NCI-H774 (cell line): ENCODE measurements at regions not wholly inside any gene's neighbourhood (a gene's known extent, or its start where the extent isn't known, plus 50 kb on each side); places are given as distances from the start of the nearest gene placed in this dataset.
"Not testable (repeated sequence)": the region's sequence is repeated elsewhere in the genome, so short reads cannot be mapped to it uniquely, and the experiment has no call there.

Experiments used
- DNase-seq: peaks from one replicate; lab custom pipeline; 2025; lab: John Stamatoyannopoulos, UW

GRCh38 chr1:106412321-106412720 lies 644.2 kb upstream of the PRMT6 start:
- not testable (repeated sequence) for DNase-seq

- DNase-seq = no peak
Observed at GRCh38 chr1:106435269-106435668, 621.2 kb upstream of the PRMT6 start.

GRCh38 chr1:106439475-106439874 lies 617.0 kb upstream of the PRMT6 start:
- no peak for DNase-seq

GRCh38 chr1:106447466-106447865 lies 609.0 kb upstream of the PRMT6 start:
- no peak for DNase-seq

- DNase-seq = no peak
Observed at GRCh38 chr1:106456832-106457231, 599.6 kb upstream of the PRMT6 start.

GRCh38 chr1:106457368-106457767 lies 599.1 kb upstream of the PRMT6 start:
- DNase-seq = no peak

- no peak for DNase-seq
Observed at GRCh38 chr1:106458866-106459265, 597.6 kb upstream of the PRMT6 start.

- no peak for DNase-seq
Observed at GRCh38 chr1:106459418-106459817, 597.1 kb upstream of the PRMT6 start.

GRCh38 chr1:106465666-106466065 lies 590.8 kb upstream of the PRMT6 start:
- DNase-seq = no peak

GRCh38 chr1:106480629-106481028 lies 575.8 kb upstream of the PRMT6 start:
- no peak for DNase-seq

- no peak for DNase-seq
Observed at GRCh38 chr1:106492880-106493279, 563.6 kb upstream of the PRMT6 start.

- DNase-seq = no peak
Observed at GRCh38 chr1:106494646-106495045, 561.8 kb upstream of the PRMT6 start.

GRCh38 chr1:106498238-106498637 lies 558.2 kb upstream of the PRMT6 start:
- DNase-seq = no peak

- DNase-seq = no peak
Observed at GRCh38 chr1:106502659-106503058, 553.8 kb upstream of the PRMT6 start.

GRCh38 chr1:106515375-106515774 lies 541.1 kb upstream of the PRMT6 start:
- peak; percentile 74 for DNase-seq

GRCh38 chr1:106517224-106517623 lies 539.2 kb upstream of the PRMT6 start:
- DNase-seq = no peak

GRCh38 chr1:106523497-106523896 lies 533.0 kb upstream of the PRMT6 start:
- no peak for DNase-seq

GRCh38 chr1:106524631-106525030 lies 531.8 kb upstream of the PRMT6 start:
- no peak for DNase-seq

- no peak for DNase-seq
Observed at GRCh38 chr1:106526650-106527049, 529.8 kb upstream of the PRMT6 start.

- no peak for DNase-seq
Observed at GRCh38 chr1:106534612-106535011, 521.9 kb upstream of the PRMT6 start.

- DNase-seq = no peak
Observed at GRCh38 chr1:106536741-106537140, 519.7 kb upstream of the PRMT6 start.

- DNase-seq = no peak
Observed at GRCh38 chr1:106548726-106549125, 507.7 kb upstream of the PRMT6 start.

GRCh38 chr1:106554294-106554693 lies 502.2 kb upstream of the PRMT6 start:
- DNase-seq = no peak

GRCh38 chr1:106555571-106555970 lies 500.9 kb upstream of the PRMT6 start:
- no peak for DNase-seq

- DNase-seq = no peak
Observed at GRCh38 chr1:106564192-106564591, 492.3 kb upstream of the PRMT6 start.
